GM23248 (cell line): ENCODE measurements at regions not wholly inside any gene's neighbourhood (a gene's known extent, or its start where the extent isn't known, plus 50 kb on each side); places are given as distances from the start of the nearest gene placed in this dataset.

ENCODE experiments used
- EZH2 ChIP-seq: fragments of 200-600 bp; sonication (generic); IDR thresholded peaks from 2 replicates; pipeline ENCODE4 v1.6.1; 2018; ENCODE audit warnings: antibody characterized with exemption, mild to moderate bottlenecking; ENCODE audit not compliant: insufficient read depth, poor library complexity, severe bottlenecking
- EZH2phosphoT487 ChIP-seq: fragments of 200-600 bp; sonication (generic); IDR thresholded peaks from 2 replicates; pipeline ENCODE4 v1.6.1; 2018; ENCODE audit warnings: antibody characterized with exemption, moderate library complexity, mild to moderate bottlenecking, low read depth; ENCODE audit not compliant: insufficient read depth

GRCh38 chr15:69888406-69888805, 209.3 kb downstream of the TLE3 start:
- no peak for TF ChIP-seq EZH2
- no peak for TF ChIP-seq EZH2phosphoT487
